AG04449 (cell line): ENCODE measurements at regions not wholly inside any gene's neighbourhood (a gene's known extent, or its start where the extent isn't known, plus 50 kb on each side); places are given as distances from the start of the nearest gene placed in this dataset.

Experiments used
- CTCF ChIA-PET: fragments of 350-600 bp; formaldehyde crosslinking; extraction: SDS; loops from one replicate; lab custom pipeline; 2021; ENCODE audit warnings: antibody characterized with exemption; lab: Yijun Ruan, JAX
- POLR2A ChIA-PET: fragments of 400-600, 350-600 bp; formaldehyde crosslinking; extraction: SDS; loops from one replicate; lab custom pipeline; 2020; ENCODE audit warnings: antibody characterized with exemption, inconsistent platforms; lab: Yijun Ruan, JAX
- DNase-seq: peaks from one replicate; pipeline ENCODE4 v3.0.0-alpha.2; 2010; ENCODE audit warnings: low read depth, low spot score
- H3K4me3 ChIP-seq: 2 replicates; pipeline ENCODE4 v1.5.1; 2011; ENCODE audit warnings: low read depth, mild to moderate bottlenecking, control low read depth, low read length
- TF ChIP-seq, protein P1 (sequence below): IDR thresholded peaks from one replicate; pipeline ENCODE4 v1.5.1; 2011; ENCODE audit warnings: mild to moderate bottlenecking, moderate library complexity, low read length, control low read depth, inconsistent platforms; ENCODE audit not compliant: insufficient read depth; ENCODE audit errors: missing control alignments

DNA sequence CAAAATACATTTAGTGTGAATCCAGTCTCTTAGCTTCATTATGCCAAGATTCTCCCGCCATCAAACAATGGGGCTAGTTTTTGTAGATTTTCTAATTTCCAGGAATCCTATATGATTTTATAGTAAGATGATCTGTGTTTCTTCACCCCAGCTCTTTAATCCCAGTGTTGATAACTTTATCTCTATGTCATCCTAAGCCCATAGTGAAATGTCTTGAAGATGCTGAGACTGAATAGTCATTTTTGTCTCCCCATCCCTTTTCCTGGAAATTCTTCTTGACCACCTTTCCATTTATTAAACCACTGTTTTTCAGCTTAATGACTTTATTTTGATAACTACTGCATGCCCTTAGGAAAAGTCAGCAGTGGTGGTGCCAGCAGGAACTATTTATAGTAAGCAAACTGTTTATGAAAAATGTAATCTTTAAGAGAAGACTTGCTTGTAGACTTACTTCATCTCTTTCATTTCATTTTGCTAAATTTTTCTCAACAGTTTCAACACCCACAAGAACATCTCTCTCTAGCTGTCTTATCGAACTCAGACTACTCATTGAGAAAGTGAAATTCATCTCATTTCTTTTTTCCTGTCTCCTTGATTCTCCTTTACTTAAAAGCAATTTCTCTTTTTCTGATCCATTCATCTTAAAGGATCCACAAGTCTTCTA lies 116.6 kb downstream of the NTMT2 start:
- no peak for DNase-seq
- H3K4me3 ChIP-seq = no peak overlapping the region
- CTCF ChIA-PET = interaction anchor here (0.6 to 1.5 kb wide), 3 partner anchors 90 to 401 kb away, joined by 3 to 4 read pairs (median 3); no protein-coding TSS in a partner anchor
- POLR2A ChIA-PET = no interaction called here
- TF ChIP-seq, protein P1, sequence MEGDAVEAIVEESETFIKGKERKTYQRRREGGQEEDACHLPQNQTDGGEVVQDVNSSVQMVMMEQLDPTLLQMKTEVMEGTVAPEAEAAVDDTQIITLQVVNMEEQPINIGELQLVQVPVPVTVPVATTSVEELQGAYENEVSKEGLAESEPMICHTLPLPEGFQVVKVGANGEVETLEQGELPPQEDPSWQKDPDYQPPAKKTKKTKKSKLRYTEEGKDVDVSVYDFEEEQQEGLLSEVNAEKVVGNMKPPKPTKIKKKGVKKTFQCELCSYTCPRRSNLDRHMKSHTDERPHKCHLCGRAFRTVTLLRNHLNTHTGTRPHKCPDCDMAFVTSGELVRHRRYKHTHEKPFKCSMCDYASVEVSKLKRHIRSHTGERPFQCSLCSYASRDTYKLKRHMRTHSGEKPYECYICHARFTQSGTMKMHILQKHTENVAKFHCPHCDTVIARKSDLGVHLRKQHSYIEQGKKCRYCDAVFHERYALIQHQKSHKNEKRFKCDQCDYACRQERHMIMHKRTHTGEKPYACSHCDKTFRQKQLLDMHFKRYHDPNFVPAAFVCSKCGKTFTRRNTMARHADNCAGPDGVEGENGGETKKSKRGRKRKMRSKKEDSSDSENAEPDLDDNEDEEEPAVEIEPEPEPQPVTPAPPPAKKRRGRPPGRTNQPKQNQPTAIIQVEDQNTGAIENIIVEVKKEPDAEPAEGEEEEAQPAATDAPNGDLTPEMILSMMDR = no peak

- H3K4me3 ChIP-seq = no peak overlapping the region
- no peak for DNase-seq
- TF ChIP-seq, protein P1 = no peak
- ChIA-PET CTCF (no interaction called here), POLR2A (no interaction called here)
Observed at GRCh38 chr1:170265234-170265633, 119.5 kb downstream of the NTMT2 start.

DNA sequence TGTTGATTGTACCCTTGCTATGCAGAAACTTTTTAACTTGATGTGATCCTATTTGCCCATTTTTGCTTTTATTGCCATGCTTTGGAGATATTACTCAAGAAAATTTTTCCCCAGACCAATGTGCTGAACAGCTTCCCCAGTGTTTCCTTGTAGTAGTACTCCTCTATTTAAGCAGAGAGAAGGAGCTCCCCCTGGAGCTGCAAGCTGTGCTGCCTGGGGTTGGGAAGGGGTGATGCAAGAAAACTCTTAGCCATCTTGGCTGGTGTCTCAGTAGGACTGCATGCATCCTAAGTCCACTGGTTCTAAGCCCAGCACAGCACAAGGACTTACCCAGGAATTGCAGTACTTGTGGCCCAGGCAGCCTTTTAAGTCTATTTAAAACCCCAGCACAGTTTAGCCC lies 121.6 kb downstream of the NTMT2 start:
- TF ChIP-seq, protein P1 = no peak
- H3K4me3 ChIP-seq = no peak overlapping the region
- ChIA-PET POLR2A (no interaction called here), CTCF (no interaction called here)
- no peak for DNase-seq

DNA sequence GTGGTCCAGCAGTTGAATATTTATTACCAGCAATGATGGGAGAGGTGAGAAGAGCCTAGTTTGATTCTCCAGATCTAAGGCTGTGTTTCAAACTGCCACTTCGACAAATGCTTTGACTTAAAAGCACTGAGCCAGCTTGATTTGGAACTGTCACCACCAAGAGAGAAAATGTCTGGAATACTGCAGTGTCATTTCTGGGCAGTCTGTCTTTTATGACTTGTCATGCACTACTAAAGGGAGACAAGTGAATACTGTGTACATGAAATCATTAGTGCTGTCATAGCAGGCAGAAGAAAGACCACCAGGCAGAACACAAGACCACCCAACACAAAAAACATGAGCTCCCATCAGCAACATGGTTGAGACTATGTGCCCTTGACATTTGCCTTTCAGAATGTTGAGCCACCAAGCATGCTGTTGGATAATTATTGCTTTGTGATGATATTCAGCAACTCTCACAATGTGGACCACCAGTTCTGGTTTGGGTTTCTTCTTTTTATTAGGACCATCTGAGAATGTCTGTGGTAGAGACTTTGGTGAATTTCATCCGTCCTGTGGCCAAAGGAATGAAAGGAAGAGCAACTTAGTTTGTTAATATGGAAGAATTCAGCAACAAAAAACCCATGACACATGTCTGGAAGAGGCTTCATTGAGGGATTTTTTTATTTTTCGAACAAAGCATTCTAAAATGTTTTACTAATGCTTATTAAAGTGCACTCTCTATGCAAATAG lies 125.8 kb downstream of the NTMT2 start:
- POLR2A ChIA-PET = no interaction called here
- H3K4me3 ChIP-seq = no peak overlapping the region
- CTCF ChIA-PET = no interaction called here
- TF ChIP-seq, protein P1 = no peak
- no peak for DNase-seq

DNA sequence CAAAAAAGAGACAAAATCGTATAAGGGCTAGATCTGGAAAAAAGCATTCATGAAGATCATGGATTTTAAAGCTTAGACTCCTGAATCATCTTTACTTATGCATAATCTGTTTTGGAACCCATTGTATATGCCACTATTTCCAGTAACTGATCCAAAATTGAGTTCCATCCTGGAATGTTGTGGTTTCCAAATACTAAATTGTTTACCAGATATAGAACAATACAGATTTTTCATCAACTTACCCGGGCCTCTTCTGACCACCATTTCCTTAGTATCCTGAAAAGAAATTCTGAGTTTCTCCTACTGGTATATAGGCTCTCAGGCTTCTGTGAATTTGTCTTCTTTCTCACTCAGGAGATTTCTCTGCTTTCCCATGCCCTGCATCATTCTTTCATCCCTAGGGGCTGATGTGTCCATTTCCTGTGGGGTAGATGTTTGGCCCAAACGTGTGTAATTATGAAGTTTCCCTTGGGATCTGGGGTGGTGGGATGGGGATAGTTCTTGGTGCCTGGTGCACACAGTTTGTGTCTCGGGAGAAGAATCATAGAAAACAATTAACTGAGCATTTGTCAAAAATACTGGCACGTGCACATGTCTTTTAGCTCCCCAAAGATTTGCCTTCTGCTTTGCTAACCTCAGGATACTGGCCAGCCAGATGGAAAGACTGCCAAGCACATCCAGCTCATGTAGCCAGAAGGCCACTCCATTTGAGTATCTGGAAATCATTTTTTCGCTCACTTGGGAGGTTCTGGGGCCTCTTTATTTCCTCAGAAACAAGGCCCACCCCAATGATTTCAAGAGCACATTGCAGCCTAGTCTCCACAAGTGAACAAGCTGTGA lies 127.8 kb downstream of the NTMT2 start:
- no peak overlapping the region for H3K4me3 ChIP-seq
- DNase-seq = no peak
- TF ChIP-seq, protein P1 = no peak
- CTCF ChIA-PET = no interaction called here
- POLR2A ChIA-PET = no interaction called here

DNA sequence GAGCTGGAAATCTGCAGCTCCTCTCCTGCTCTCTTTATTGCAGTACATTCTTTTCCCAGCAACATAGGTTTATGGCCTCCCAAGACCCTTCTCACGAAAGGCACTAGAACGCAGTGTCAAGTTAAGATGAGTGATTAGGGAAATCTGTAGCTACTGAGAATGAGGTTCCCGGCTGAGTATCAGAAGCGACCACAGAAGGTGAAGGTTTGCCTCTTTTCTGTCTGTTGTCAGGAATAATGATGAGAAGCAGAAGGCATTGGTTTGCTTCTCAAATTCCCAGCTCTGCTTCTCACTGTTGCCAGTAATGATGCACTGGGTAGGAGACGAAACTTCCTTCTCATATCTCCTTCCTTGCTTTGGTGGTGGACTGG lies 128.4 kb downstream of the NTMT2 start:
- no peak for DNase-seq
- H3K4me3 ChIP-seq = no peak overlapping the region
- TF ChIP-seq, protein P1 = no peak
- POLR2A ChIA-PET = no interaction called here
- CTCF ChIA-PET = no interaction called here
